Effector CD8-positive, alpha-beta T cell (primary cell): ENCODE measurements at regions not wholly inside any gene's neighbourhood (a gene's known extent, or its start where the extent isn't known, plus 50 kb on each side); places are given as distances from the start of the nearest gene placed in this dataset.

Experiments
- DNase-seq: peaks from one replicate; lab custom pipeline; 2025; lab: John Stamatoyannopoulos, UW

- no peak for DNase-seq
Measured at GRCh38 chr13:74966814-74967424, 515.0 kb downstream of the TBC1D4 start.

- no peak for DNase-seq
Measured at GRCh38 chr13:74966275-74966674, 515.7 kb downstream of the TBC1D4 start.

- DNase-seq: no peak
Measured at GRCh38 chr13:74945637-74946036, 536.3 kb downstream of the TBC1D4 start.

GRCh38 chr13:74931698-74932433 lies 550.1 kb downstream of the TBC1D4 start:
- DNase-seq: no peak

- DNase-seq: no peak
Measured at GRCh38 chr13:74930402-74931165, 551.4 kb downstream of the TBC1D4 start.

GRCh38 chr13:74929436-74929835 lies 552.5 kb downstream of the TBC1D4 start:
- DNase-seq: no peak

GRCh38 chr13:74927823-74928222 lies 554.1 kb downstream of the TBC1D4 start:
- no peak for DNase-seq

GRCh38 chr13:74922963-74923362 lies 559.0 kb downstream of the TBC1D4 start:
- DNase-seq: no peak

GRCh38 chr13:74921326-74921725 lies 560.6 kb downstream of the TBC1D4 start:
- DNase-seq: no peak

GRCh38 chr13:74920920-74921319 lies 561.0 kb downstream of the TBC1D4 start:
- no peak for DNase-seq

- no peak for DNase-seq
Measured at GRCh38 chr13:74920361-74920760, 561.6 kb downstream of the TBC1D4 start.

GRCh38 chr13:74919914-74920313 lies 562.1 kb downstream of the TBC1D4 start:
- DNase-seq: no peak

GRCh38 chr13:74912898-74913297 lies 569.1 kb downstream of the TBC1D4 start:
- no peak for DNase-seq

- no peak for DNase-seq
Measured at GRCh38 chr13:74910415-74910814, 571.6 kb downstream of the TBC1D4 start.

- DNase-seq: no peak
Measured at GRCh38 chr13:74907788-74908187, 574.2 kb downstream of the TBC1D4 start.

- DNase-seq: no peak
Measured at GRCh38 chr13:74904556-74904955, 577.4 kb downstream of the TBC1D4 start.

GRCh38 chr13:74895042-74895796 lies 586.8 kb downstream of the TBC1D4 start:
- no peak for DNase-seq

GRCh38 chr13:74892096-74892495 lies 589.9 kb downstream of the TBC1D4 start:
- no peak for DNase-seq

GRCh38 chr13:74891610-74892009 lies 590.4 kb downstream of the TBC1D4 start:
- DNase-seq: no peak

- no peak for DNase-seq
Measured at GRCh38 chr13:74889321-74889720, 592.6 kb downstream of the TBC1D4 start.

GRCh38 chr13:74886502-74886901 lies 595.5 kb downstream of the TBC1D4 start:
- DNase-seq: no peak

GRCh38 chr13:74883834-74884233 lies 598.1 kb downstream of the TBC1D4 start:
- no peak for DNase-seq
